Retinal pigment epithelial cell (primary cell): ENCODE measurements at regions not wholly inside any gene's neighbourhood (a gene's known extent, or its start where the extent isn't known, plus 50 kb on each side); places are given as distances from the start of the nearest gene placed in this dataset.

Experiments used
- DNase-seq: peaks from one replicate; pipeline ENCODE4 v3.0.0-alpha.2; 2010; ENCODE audit warnings: low read depth
- H3K4me3 ChIP-seq: 2 replicates; pipeline ENCODE4 v1.5.1; 2011; ENCODE audit warnings: mild to moderate bottlenecking, low read length, control low read depth, moderate library complexity
- CTCF ChIP-seq: conservative IDR thresholded peaks from 2 replicates; pipeline ENCODE4 v1.5.1; 2011; ENCODE audit warnings: low read depth, low read length, control low read depth, inconsistent platforms

- no peak for TF ChIP-seq CTCF
- no peak for DNase-seq
- H3K4me3 ChIP-seq = no peak overlapping the region
These were observed 180.7 kb upstream of the TARS1 start for GRCh38 chr5:33260098-33260497.

- H3K4me3 ChIP-seq = no peak overlapping the region
- DNase-seq = no peak
- TF ChIP-seq CTCF = no peak
These were observed 179.5 kb upstream of the TARS1 start for GRCh38 chr5:33261305-33261704.

GRCh38 chr5:33261747-33262146 lies 179.0 kb upstream of the TARS1 start:
- no peak for DNase-seq
- no peak overlapping the region for H3K4me3 ChIP-seq
- TF ChIP-seq CTCF = no peak

GRCh38 chr5:33267801-33268200 lies 173.0 kb upstream of the TARS1 start:
- no peak overlapping the region for H3K4me3 ChIP-seq
- no peak for DNase-seq
- no peak for TF ChIP-seq CTCF

GRCh38 chr5:33268374-33268773 lies 172.4 kb upstream of the TARS1 start:
- no peak for DNase-seq
- no peak for TF ChIP-seq CTCF
- no peak overlapping the region for H3K4me3 ChIP-seq

- H3K4me3 ChIP-seq = no peak overlapping the region
- no peak for DNase-seq
- TF ChIP-seq CTCF = no peak
These were observed 170.1 kb upstream of the TARS1 start for GRCh38 chr5:33270671-33271070.

- no peak for TF ChIP-seq CTCF
- H3K4me3 ChIP-seq = no peak overlapping the region
- DNase-seq = no peak
These were observed 169.2 kb upstream of the TARS1 start for GRCh38 chr5:33271606-33272005.
